WTC11 (cell line): ENCODE measurements at regions not wholly inside any gene's neighbourhood (a gene's known extent, or its start where the extent isn't known, plus 50 kb on each side); places are given as distances from the start of the nearest gene placed in this dataset.
A peak's percentile ranks its signal among the peaks of the same experiment; 100 is the strongest.

Experiments used
- ATAC-seq: fragments of 200-7000 bp; cut with Tn5 transposase; 2 replicates; pipeline ENCODE4 v1.10.0; 2021; ENCODE audit warnings: mild to moderate bottlenecking, moderate library complexity
- CTCF ChIA-PET: fragments of 300-600 bp; sonication (Branson Sonifier 250); formaldehyde crosslinking; loops from one replicate; lab custom pipeline; 2021; ENCODE audit warnings: antibody characterized with exemption; lab: Charles Lee
- POLR2A ChIA-PET: fragments of 350-600 bp; sonication (Branson Sonifier 250); formaldehyde crosslinking; loops from one replicate; lab custom pipeline; 2021; ENCODE audit warnings: antibody characterized with exemption; lab: Charles Lee
- DNase-seq: peaks from one replicate; pipeline ENCODE4 v3.0.0; 2021; ENCODE audit warnings: low spot score
- H3K27ac Mint-ChIP-seq: 2 replicates; pipeline ENCODE4 v1.8.0; 2021; ENCODE audit warnings: mixed read lengths
- H3K27me3 Mint-ChIP-seq: 2 replicates; pipeline ENCODE4 v1.8.0; 2021; ENCODE audit warnings: low read depth, mild to moderate bottlenecking, moderate library complexity, mixed read lengths
- H3K36me3 Mint-ChIP-seq: 2 replicates; pipeline ENCODE4 v1.8.0; 2021; ENCODE audit warnings: mixed read lengths
- H3K4me1 Mint-ChIP-seq: 2 replicates; pipeline ENCODE4 v1.8.0; 2022; ENCODE audit warnings: mixed read lengths
- H3K4me3 Mint-ChIP-seq: 2 replicates; pipeline ENCODE4 v1.8.0; 2021; ENCODE audit warnings: mild to moderate bottlenecking, moderate library complexity, mixed read lengths
- H3K9me3 Mint-ChIP-seq: 2 replicates; pipeline ENCODE4 v1.8.0; 2021; ENCODE audit warnings: mixed read lengths
- ARID4B ChIP-seq: sonication (generic); formaldehyde crosslinking; IDR thresholded peaks from 2 replicates; pipeline ENCODE4 v1.8.0; 2023; ENCODE audit warnings: missing genetic modification reagents, mild to moderate bottlenecking, borderline replicate concordance
- CTCF ChIP-seq: fragments of 200-600 bp; IDR thresholded peaks from 2 replicates; pipeline ENCODE4 v1.8.0; 2022; ENCODE audit warnings: antibody characterized with exemption
- E2F4 ChIP-seq: sonication (generic); formaldehyde crosslinking; IDR thresholded peaks from 2 replicates; pipeline ENCODE4 v1.8.1; 2022; ENCODE audit warnings: low read depth, mild to moderate bottlenecking, moderate library complexity, missing genetic modification reagents, borderline replicate concordance
- FOXJ3 ChIP-seq: sonication (generic); formaldehyde crosslinking; IDR thresholded peaks from 2 replicates; pipeline ENCODE4 v1.9.0; 2021; ENCODE audit warnings: missing genetic modification reagents, mild to moderate bottlenecking, borderline replicate concordance
- FOXP1 ChIP-seq: sonication (generic); formaldehyde crosslinking; IDR thresholded peaks from 2 replicates; pipeline ENCODE4 v1.8.0; 2022; ENCODE audit warnings: missing genetic modification reagents, mild to moderate bottlenecking, moderate library complexity, borderline replicate concordance
- GRHL2 ChIP-seq: fragments of 250-450 bp; sonication (Bioruptor Pico); IDR thresholded peaks from 2 replicates; pipeline ENCODE4 v1.8.0; 2022; ENCODE audit warnings: mild to moderate bottlenecking, moderate library complexity; ENCODE audit not compliant: insufficient replicate concordance, severe bottlenecking
- HMGA2 ChIP-seq: fragments of 250-450 bp; sonication (Bioruptor Pico); IDR thresholded peaks from 2 replicates; pipeline ENCODE4 v1.4.0; 2021; ENCODE audit warnings: mild to moderate bottlenecking, moderate library complexity
- JAZF1 ChIP-seq: fragments of 250-450 bp; sonication (Bioruptor Pico); IDR thresholded peaks from 2 replicates; pipeline ENCODE4 v1.9.0; 2021; ENCODE audit warnings: moderate library complexity, mild to moderate bottlenecking, inconsistent platforms
- MXD4 ChIP-seq: fragments of 250-450 bp; sonication (Bioruptor Pico); IDR thresholded peaks from 2 replicates; pipeline ENCODE4 v1.8.0; 2021; ENCODE audit warnings: mild to moderate bottlenecking, moderate library complexity, borderline replicate concordance
- NFYB ChIP-seq: sonication (generic); formaldehyde crosslinking; conservative IDR thresholded peaks from 2 replicates; pipeline ENCODE4 v1.8.0; 2022; ENCODE audit warnings: low read depth, missing genetic modification reagents
- OVOL2 ChIP-seq: fragments of 250-450 bp; sonication (Bioruptor Pico); IDR thresholded peaks from 2 replicates; pipeline ENCODE4 v1.9.0; 2021; ENCODE audit warnings: mild to moderate bottlenecking, borderline replicate concordance
- PREB ChIP-seq: sonication (generic); formaldehyde crosslinking; IDR thresholded peaks from 2 replicates; pipeline ENCODE4 v1.8.1; 2022; ENCODE audit warnings: mild to moderate bottlenecking, missing genetic modification reagents, moderate library complexity, borderline replicate concordance
- PRRX2 ChIP-seq: fragments of 250-450 bp; sonication (Bioruptor Pico); IDR thresholded peaks from 2 replicates; pipeline ENCODE4 v1.8.0; 2021; ENCODE audit warnings: mild to moderate bottlenecking
- RELA ChIP-seq: sonication (generic); formaldehyde crosslinking; IDR thresholded peaks from 2 replicates; pipeline ENCODE4 v1.8.1; 2022; ENCODE audit warnings: missing genetic modification reagents, mild to moderate bottlenecking, borderline replicate concordance
- SP1 ChIP-seq: sonication (generic); formaldehyde crosslinking; conservative IDR thresholded peaks from 2 replicates; pipeline ENCODE4 v1.8.1; 2022; ENCODE audit warnings: missing genetic modification reagents
- TP53 ChIP-seq: sonication (generic); formaldehyde crosslinking; IDR thresholded peaks from 2 replicates; pipeline ENCODE4 v1.8.1; 2023; ENCODE audit warnings: mild to moderate bottlenecking, missing genetic modification reagents
- ZNF121 ChIP-seq: sonication (generic); formaldehyde crosslinking; IDR thresholded peaks from 2 replicates; pipeline ENCODE4 v1.8.0; 2023; ENCODE audit warnings: missing genetic modification reagents
- ZNF232 ChIP-seq: sonication (generic); formaldehyde crosslinking; IDR thresholded peaks from 2 replicates; pipeline ENCODE4 v1.8.0; 2022; ENCODE audit warnings: mild to moderate bottlenecking, missing genetic modification reagents
- ZNF423 ChIP-seq: fragments of 250-450 bp; sonication (Bioruptor Pico); IDR thresholded peaks from 2 replicates; pipeline ENCODE4 v2.1.2; 2022; ENCODE audit warnings: mild to moderate bottlenecking, moderate library complexity
- ZNF425 ChIP-seq: fragments of 250-450 bp; sonication (Bioruptor Pico); conservative IDR thresholded peaks from 2 replicates; pipeline ENCODE4 v1.9.0; 2021; ENCODE audit warnings: mild to moderate bottlenecking

GRCh38 chr12:114141921-114142564 lies 175.9 kb upstream of the RBM19 start:
- no peak overlapping the region for H3K27ac Mint-ChIP-seq
- no peak overlapping the region for H3K4me3 Mint-ChIP-seq
- POLR2A ChIA-PET, result interaction anchor here (0.6 kb wide), 1 partner anchor 448 kb away, joined by 6 read pairs; no protein-coding TSS in a partner anchor
- TF ChIP-seq ZNF425 (CRISPR knock-in tag), result no peak
- no peak for TF ChIP-seq JAZF1 (CRISPR knock-in tag)
- no peak for TF ChIP-seq SP1 (CRISPR knock-in tag)
- TF ChIP-seq PREB, result no peak
- TF ChIP-seq GRHL2 (CRISPR knock-in tag), result no peak
- TF ChIP-seq E2F4 (CRISPR knock-in tag), result no peak
- no peak for TF ChIP-seq MXD4 (CRISPR knock-in tag)
- no peak for TF ChIP-seq ZNF423 (CRISPR knock-in tag)
- TF ChIP-seq OVOL2, result no peak
- TF ChIP-seq ARID4B (CRISPR knock-in tag), result no peak
- peaks cover 15% of the 10 kb centered on the region for H3K27me3 Mint-ChIP-seq
- H3K4me1 Mint-ChIP-seq, result no peaks in the 10 kb centered on the region
- no peaks in the 10 kb centered on the region for H3K36me3 Mint-ChIP-seq
- H3K9me3 Mint-ChIP-seq, result peaks cover 5% of the 10 kb centered on the region
- peak; percentile 64 for ATAC-seq
- peak; percentile 16 for DNase-seq
- CTCF ChIA-PET, result interaction anchor here (0.8 kb wide), 1 partner anchor 10 kb away, joined by 3 read pairs; no protein-coding TSS in a partner anchor

- Mint-ChIP-seq H3K4me1 (no peaks in the 10 kb centered on the region), H3K36me3 (no peaks in the 10 kb centered on the region), H3K27me3 (peaks cover 13% of the 10 kb centered on the region), H3K4me3 (no peak overlapping the region), H3K9me3 (peaks cover 5% of the 10 kb centered on the region), H3K27ac (no peak overlapping the region)
- DNase-seq, result no peak
- TF ChIP-seq ARID4B (CRISPR knock-in tag), result no peak
- TF ChIP-seq NFYB (CRISPR knock-in tag), result no peak
- no peak for TF ChIP-seq ZNF232
- TF ChIP-seq PRRX2 (CRISPR knock-in tag), result no peak
- TF ChIP-seq HMGA2 (CRISPR knock-in tag), result no peak
- no peak for TF ChIP-seq TP53 (CRISPR knock-in tag)
- TF ChIP-seq FOXP1 (CRISPR knock-in tag), result no peak
- TF ChIP-seq CTCF, result no peak
- TF ChIP-seq ZNF121, result no peak
- TF ChIP-seq FOXJ3 (CRISPR knock-in tag), result no peak
- no peak for TF ChIP-seq RELA (CRISPR knock-in tag)
- ChIA-PET CTCF (interaction anchor here (1.0 to 1.7 kb wide), 3 partner anchors 9 to 368 kb away, joined by 5 read pairs; no protein-coding TSS in a partner anchor), POLR2A (no interaction called here)
- ATAC-seq, result no peak
Observed at GRCh38 chr12:114140576-114140975, 174.5 kb upstream of the RBM19 start.
